ENCODE measurements at regions not wholly inside any gene's neighbourhood (a gene's known extent, or its start where the extent isn't known, plus 50 kb on each side); places are given as distances from the start of the nearest gene placed in this dataset.
"Not testable (repeated sequence)": the region's sequence is repeated elsewhere in the genome, so short reads cannot be mapped to it uniquely, and the experiment has no call there.

DNA sequence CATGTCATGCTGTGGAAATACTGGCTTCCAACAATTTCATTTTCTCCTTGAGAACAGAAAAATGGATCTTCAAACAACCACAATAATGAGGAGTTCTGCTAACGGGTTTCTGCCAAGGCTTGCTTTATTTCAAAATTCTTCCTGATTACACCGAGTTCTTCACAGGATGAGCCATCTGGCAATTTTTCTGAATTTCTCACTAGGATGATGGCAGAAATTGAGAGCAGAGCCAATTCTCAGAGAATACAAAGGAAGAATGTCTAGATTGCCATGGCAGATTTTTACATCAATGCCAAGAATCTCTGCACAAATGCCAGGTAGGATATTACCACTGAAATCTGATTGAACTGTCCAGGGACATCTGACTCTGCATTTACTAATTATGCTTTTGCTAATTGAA lies 619.0 kb upstream of the CHRM3 start:
- DNase-seq (ENCODE audit: low read depth in 2 of 2), result no peak

DNA sequence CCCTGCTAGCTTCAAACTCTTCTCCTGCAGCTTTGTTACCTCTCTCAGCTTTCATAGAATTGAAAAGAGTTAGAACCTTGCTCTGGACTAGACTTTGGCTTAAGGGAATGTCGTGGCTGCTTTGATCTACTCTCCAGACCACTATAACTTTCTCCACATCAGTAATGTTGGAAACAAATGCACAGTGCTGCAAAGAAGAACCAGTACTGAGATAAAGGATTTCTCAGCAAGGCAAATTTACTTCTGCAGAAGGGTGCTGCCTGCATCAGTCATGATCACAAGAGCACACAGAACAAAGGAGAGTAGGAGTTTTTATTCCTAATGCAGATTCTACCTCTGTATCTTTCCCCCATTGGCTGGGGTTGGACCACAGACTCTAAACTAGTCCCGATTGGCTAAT lies 621.6 kb upstream of the CHRM3 start:
- DNase-seq (ENCODE audit: low read depth in 2 of 2), result no peak

- DNase-seq (ENCODE audit: low read depth in 2 of 2), result no peak
These were observed 633.1 kb upstream of the CHRM3 start for GRCh38 chr1:238753252-238753651.

DNA sequence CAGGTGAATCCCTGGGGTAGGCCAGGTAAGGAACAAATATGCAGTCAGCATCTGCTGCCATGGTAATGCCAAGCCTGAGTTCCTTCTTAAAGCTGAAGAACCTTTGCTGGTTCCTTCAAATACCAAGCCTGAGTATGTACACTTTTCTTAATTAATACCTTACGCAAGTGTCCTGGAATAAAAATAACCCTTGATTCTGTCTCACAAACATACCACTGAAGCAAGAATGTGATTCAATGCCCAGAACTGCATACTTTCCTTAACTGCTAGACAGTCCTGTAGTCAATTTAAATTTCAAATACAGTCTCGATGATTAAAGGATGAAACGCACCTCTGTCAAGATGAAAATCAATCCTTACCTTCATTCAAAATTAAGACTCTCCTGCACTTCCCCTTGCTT lies 634.0 kb upstream of the CHRM3 start:
- DNase-seq (ENCODE audit: low read depth in 2 of 2), result no peak

- no peak for DNase-seq (ENCODE audit: low read depth in 2 of 2)
These were observed 641.3 kb upstream of the CHRM3 start for GRCh38 chr1:238745069-238745468.

DNA sequence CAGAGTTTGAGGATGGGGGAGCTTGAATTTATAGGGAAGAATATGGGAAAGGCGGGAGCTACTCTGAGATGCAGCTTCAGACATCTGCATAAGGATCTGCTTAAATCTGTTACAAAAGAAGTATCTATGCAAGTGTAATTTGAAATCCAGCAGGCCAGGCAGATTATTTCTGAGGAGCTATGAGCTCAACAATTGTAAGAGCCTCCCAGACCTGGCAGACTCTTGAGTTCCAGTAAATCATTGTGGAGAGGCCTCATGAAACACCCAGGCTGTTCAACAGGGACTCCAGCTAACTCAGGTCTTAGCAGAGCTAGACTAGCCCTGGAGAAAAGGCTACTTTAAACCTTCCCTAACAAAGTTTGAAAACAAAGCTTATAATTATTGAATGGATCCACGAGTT lies 647.5 kb upstream of the CHRM3 start:
- DNase-seq (ENCODE audit: low read depth in 2 of 2), result no peak

GRCh38 chr1:238727670-238728069 lies 658.7 kb upstream of the CHRM3 start:
- no peak for DNase-seq (ENCODE audit: low read depth in 2 of 2)

- DNase-seq (ENCODE audit: low read depth in 2 of 2), result no peak
These were observed 663.6 kb upstream of the CHRM3 start for GRCh38 chr1:238722812-238723211.

- DNase-seq (ENCODE audit: low read depth in 2 of 2), result no peak
These were observed 675.7 kb upstream of the CHRM3 start for GRCh38 chr1:238710697-238711096.

GRCh38 chr1:238701024-238701423 lies 685.3 kb upstream of the CHRM3 start:
- DNase-seq (ENCODE audit: low read depth in 2 of 2), result no peak

GRCh38 chr1:238690415-238690814 lies 696.0 kb upstream of the CHRM3 start:
- DNase-seq (ENCODE audit: low read depth in 2 of 2), result no peak

- not testable (repeated sequence) for DNase-seq (ENCODE audit: low read depth in 2 of 2)
These were observed 701.8 kb upstream of the CHRM3 start for GRCh38 chr1:238684576-238684975.

- DNase-seq (ENCODE audit: low read depth in 2 of 2), result no peak
These were observed 704.9 kb upstream of the CHRM3 start for GRCh38 chr1:238681451-238681850.

DNA sequence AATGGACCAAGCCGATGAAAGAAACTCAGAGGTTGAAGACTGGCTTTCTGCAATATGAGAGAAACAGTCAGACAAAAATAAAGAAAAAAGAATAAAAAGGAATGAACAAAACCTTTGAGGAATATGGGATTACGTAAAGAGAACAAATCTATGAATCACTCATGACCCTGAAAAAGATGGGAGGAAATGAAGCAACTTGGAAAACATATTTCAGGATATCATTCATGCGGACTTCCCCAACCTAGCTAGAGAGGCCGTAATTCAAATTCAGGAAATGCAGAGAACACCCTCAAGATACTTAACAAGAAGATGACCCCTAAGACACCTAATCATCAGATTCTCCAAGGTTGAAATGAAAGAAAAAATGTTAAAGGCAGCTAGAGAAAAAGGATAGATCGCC lies 705.3 kb upstream of the CHRM3 start:
- DNase-seq (ENCODE audit: low read depth in 2 of 2), result no peak

GRCh38 chr1:238677567-238677966 lies 708.8 kb upstream of the CHRM3 start:
- DNase-seq (ENCODE audit: low read depth in 2 of 2), result no peak

GRCh38 chr1:238675221-238675620 lies 711.1 kb upstream of the CHRM3 start:
- no peak for DNase-seq (ENCODE audit: low read depth in 2 of 2)

GRCh38 chr1:238674316-238674715 lies 712.1 kb upstream of the CHRM3 start:
- no peak for DNase-seq (ENCODE audit: low read depth in 2 of 2)

DNA sequence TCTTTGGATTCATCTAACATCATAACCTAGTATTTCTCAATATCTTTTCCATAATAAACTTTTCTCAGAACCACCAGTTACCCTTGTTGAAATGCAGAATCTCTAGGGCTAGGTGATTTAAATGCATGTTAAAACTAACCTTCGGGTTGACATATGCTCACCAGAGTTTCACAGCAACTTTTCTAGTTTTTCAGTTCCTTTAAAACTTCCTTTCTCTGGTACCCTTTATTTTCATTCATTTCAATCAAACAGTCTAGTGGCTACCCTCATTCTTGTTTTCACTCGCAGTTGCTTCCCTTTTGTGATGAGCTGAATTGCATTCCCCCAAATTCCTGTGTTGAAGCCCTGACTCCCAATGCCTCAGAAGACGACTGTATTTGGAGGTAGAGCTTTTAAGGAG lies 712.8 kb upstream of the CHRM3 start:
- no peak for DNase-seq (ENCODE audit: low read depth in 2 of 2)

DNA sequence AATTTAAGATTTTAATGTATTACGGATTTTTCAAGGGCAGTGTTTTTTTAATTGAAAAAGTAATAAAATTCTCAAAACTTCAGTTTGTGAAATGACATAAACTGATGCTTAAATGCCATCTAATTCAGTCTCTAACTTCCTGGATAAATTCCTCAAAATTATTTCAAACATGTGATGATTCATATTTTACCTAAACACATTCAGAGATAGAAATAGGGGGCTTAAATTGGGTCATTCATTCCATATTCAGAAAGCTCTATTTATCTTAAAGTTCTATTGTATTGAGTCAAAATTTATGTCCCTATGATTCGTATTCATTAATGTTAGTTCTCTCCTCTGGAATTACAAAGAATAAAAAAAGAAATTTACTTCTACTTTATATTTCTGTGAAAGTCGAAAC lies 713.6 kb upstream of the CHRM3 start:
- no peak for DNase-seq (ENCODE audit: low read depth in 2 of 2)

DNA sequence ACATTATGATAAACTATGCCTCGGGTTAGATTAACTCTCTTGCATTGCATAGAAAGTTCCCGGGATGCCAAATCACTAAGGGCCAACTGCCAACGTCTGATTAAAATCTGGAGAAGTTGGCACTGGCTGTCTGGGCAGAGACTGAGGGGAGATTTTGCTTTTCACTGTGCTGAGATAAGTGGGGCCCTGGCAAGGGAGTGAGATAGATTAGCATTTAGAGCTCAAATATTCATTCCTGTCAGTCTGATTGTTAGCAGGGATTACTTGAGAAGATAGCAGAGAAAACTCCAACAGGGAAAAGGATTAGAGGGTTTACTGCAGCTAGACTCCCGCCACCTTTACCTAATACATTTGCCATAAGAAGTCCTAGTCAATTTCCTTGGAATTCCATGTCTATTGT lies 714.1 kb upstream of the CHRM3 start:
- no peak for DNase-seq (ENCODE audit: low read depth in 2 of 2)

DNA sequence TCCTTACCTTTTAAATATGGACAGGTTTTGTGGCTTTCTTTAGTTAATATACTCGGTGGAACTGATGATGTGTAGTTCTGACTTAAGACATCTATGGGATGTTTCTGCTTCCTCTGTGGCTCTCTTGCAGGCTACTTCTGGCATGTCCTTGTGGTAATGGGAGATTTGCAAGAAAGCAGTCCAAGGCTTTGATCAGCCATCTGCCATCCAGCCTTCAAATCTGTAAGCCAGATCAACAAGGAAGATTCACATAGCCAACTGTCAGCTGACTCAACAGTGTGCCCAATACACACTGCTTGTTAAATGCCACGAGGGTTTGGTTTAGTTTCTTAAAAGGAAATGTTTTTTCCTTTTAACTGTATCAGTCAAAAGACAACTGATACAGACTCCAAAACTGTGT lies 722.2 kb upstream of the CHRM3 start:
- no peak for DNase-seq (ENCODE audit: low read depth in 2 of 2)

DNA sequence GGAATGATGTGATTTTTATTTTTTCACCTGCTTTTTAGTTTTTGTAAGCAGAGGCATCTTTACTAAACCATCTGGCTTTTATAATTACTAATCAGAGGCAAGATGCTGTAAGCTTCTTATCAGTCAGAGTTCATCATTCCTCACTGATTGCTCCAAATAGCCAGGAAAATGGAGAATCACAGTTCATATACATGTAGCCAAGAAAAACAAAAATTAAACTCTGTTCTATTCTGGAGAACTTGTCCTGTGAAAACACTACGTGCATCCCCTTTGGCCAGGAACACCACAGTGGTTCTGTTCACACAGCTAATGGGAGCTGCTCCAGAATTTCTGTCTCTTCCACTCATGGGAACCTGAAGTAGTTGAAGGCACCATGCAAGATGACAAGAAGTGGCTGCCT lies 725.5 kb upstream of the CHRM3 start:
- DNase-seq (ENCODE audit: low read depth in 2 of 2), result no peak

- no peak for DNase-seq (ENCODE audit: low read depth in 2 of 2)
These were observed 727.6 kb upstream of the CHRM3 start for GRCh38 chr1:238658763-238659162.

- no peak for DNase-seq (ENCODE audit: low read depth in 2 of 2)
These were observed 732.6 kb upstream of the CHRM3 start for GRCh38 chr1:238653693-238654321.
